NK-92 treated with Interleukin-12 subunit alpha and Interleukin-12 subunit beta, amount 100 ng/mL, for 24 hours (cell line): ENCODE measurements at regions not wholly inside any gene's neighbourhood (a gene's known extent, or its start where the extent isn't known, plus 50 kb on each side); places are given as distances from the start of the nearest gene placed in this dataset.

Experiments
- DNase-seq: peaks from one replicate; lab custom pipeline; 2025; lab: John Stamatoyannopoulos, UW

DNA sequence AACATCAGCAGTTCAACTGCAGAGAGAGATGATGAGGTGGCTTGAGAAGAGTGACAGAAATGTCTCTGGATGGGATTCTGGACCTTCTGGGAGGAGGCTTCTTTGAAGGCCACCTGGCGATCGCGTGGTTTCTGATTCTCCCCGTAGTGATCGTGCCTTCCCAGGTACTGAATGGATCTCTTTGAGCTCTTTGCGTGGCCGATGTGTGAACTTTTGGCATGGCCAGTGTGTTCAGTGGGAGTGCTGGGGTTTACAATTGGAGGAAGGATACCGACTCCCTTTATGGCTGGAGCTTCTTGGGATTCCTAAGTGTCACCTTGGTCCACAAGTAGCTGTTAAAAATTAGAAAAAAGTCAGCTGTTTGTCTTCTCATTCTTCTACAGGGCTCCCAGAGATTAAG is 374.7 kb downstream of the C12orf75 start:
- no peak for DNase-seq

- DNase-seq: no peak
These were observed 375.3 kb downstream of the C12orf75 start for GRCh38 chr12:105705765-105706164.

DNA sequence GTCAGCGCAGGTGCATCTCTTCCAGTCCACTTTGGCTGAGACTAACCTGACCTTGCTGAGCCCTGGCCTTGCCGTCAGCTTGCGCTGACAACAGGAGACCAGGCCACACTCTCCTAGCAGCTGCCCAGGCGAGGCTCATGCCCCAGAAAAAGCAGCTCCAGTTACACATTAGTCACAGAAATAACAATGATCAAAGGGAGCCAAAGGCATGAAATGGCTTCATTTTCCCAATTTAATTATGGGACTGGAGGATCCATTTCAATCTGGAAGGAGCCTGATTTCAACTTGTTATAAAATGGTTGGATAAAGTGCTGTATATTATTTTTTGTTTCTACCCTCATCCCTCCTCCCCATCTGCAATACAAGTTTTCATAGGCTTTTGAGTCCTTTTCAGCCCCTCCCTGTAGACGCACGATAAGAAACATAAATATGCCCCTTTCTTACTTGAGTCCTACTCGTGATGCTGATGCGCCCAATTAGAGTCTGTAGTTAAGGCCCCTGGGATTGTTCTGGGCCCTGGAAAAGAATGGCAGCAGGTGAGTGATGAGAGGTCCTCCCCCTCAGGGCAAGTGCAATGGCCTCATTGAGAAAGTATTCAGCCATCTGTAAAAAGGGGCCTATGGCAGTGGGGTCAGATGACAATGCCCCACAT is 376.0 kb downstream of the C12orf75 start:
- no peak for DNase-seq

DNA sequence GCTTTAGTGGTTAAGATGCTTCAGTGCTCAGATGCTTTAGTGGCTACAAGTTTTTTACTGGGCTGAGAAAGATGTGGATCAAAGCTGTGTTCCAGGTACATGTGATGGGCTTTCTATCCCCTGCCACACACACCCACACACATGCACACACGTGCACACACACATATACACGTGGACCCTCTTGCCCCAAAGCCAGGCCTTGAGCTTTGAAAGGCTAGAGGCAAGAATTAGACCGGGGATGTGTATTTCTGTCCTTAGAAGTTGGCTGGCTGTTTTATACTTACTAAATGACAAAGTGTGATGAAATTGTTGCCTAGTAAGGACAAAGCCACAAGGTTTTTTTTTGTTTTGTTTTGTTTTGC is 376.5 kb downstream of the C12orf75 start:
- no peak for DNase-seq

GRCh38 chr12:105713606-105714305 is 383.3 kb downstream of the C12orf75 start:
- DNase-seq: no peak

DNA sequence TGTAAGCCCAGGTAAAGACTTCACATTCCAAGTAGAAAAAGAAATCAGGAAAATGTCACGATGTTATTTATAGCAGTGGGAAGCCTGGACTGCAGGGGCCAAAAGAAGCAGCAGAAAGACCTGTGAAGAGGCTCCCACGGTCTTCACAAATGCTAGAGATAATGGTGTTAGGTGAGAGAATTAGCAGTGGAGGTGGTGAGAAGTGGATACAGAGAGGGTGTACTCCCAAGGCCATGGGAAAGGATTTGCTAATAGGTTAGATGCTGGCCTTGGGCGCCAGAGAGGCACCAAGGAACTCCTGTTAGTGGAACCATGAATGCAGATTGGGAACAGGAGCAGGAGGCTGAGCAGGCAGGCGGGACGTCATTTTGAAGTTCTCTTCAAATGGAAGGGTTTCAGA is 386.1 kb downstream of the C12orf75 start:
- no peak for DNase-seq

DNA sequence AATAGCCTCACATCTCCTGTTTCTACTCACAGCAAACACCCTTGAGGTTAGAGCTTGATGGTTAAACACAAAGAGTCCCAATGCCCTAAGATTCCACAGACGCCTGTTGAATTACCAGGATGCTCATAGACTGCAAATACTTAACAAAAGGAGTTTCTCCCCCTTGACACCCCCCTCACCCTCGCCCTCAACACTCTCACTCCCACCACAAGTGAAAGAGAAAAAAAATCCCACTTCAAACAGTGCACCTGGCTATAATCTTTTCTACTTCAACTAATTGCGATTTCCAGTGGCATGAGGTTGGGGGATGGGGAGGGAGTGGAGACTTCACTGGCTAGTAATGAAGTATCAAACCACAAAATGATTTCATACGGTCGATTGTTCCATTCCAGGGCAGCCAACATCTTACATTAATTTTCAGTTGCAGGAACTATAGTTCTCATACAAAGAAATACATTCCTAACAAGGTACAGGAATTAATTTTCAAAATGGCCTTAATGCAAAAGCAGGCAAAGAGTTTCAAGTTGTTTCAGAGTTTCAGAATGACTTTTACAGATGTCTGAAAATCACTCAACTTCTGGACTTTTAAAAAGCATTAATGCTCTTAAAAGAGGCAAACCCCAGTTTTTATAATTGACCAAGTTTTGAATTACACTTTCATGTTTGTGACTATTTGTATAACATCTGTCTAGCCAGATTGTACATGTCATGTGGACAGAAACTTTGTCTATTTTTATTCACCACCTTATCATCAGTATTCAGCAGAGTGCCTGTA is 390.7 kb downstream of the C12orf75 start:
- DNase-seq: no peak

- DNase-seq: no peak
These were observed 391.4 kb downstream of the C12orf75 start for GRCh38 chr12:105721891-105722290.

DNA sequence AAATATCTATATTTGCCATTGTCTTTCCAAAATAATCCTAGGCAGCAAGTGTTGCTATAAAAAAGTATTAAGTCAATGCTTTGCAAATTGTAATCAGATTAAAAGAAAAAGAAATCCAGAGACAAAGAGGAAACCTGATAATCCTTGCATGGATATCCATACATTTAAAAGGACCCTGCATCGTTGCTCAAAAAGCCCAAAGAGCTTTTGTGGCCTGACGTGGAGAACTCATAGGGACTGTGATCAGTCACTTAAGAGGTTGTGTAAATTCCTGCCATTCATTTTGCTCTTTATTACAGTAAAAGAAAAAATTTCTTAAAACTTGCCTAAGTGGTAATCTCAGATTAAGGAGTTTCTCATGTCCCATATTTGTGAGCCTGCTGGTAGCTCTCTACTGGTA is 392.6 kb downstream of the C12orf75 start:
- no peak for DNase-seq

GRCh38 chr12:105723494-105723893 is 393.0 kb downstream of the C12orf75 start:
- DNase-seq: no peak

DNA sequence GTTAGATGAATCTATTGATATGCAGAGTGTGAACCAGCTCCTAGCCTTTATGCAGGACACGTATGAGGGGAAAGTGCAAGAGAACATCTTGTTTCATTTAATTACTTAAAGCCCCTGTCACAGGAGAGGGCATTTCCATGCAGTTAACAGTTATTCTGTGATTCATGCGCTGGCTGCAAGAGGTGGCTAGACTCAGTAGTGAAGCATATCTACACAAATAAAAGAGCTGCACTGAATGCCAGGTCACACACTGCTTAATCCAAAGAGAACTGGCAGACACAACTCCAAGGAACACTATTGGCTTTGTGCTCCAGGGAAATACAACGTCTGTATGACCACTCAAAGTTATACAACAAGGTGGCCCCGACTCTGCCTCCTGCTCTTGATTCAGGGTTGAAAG is 394.1 kb downstream of the C12orf75 start:
- no peak for DNase-seq

DNA sequence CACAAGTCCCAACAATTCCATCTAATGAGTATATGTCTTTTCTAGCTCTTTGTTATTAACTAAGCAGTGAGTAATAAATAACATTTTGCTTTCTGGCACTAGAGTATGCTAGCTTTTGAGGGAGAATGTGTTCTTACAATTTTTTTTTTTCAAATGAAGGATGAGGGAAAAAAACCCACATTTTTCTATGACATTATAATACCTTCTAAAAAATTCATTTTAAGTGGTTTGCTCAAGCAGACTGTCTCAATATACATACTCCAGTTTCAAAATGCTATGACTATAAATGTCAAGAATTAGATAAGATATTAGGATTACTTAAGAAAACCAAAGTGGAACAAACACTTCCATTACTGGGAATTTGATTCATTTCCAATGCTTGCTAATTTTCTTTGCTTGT is 394.6 kb downstream of the C12orf75 start:
- no peak for DNase-seq

DNA sequence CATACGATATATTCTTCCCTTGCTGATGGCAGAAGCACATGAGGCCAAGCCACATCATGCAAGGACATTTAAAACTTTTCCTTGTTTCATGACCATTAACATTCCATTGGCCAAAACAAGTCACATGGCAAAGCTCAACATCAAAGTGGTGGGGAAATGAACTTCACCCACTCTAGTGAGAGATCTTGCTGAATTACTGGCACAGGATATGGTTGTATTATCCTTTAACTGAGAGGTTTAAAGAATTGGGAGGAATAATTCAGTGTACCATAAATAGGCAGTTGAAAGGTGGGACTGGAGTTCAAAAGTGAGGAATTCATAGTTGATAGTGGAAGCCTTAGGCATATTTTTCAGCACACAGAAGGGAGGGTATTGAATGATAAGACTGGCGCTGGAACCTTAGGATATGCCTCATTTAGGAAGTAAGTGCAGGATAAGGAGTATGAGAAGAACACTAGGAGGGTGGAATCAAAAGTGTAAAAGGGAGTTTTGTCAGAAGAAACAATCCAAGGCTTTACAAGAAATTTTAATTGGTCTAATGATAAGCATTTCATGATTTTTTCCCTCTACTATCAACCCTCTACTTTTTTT is 398.8 kb downstream of the C12orf75 start:
- no peak for DNase-seq

DNA sequence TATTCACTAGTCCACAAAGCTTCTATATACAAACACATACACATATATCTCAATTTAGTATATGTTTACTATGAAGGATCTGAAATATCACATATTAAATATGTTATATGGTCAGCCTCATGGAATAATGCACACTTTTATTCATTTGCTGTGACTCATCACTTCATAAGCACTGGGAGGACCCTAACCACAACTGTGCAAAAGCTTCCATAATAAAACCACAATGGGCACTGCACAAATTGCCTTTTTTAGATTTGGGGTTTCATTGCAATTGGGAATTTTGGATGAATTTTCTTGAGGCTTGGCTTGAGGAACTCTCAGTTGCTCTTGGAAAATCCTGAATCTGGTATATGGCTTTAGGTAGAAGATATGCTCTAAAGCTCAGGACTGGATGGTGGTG is 399.4 kb downstream of the C12orf75 start:
- no peak for DNase-seq

GRCh38 chr12:105733579-105733978 is 403.1 kb downstream of the C12orf75 start:
- no peak for DNase-seq

- DNase-seq: no peak
These were observed 402.3 kb downstream of the NUAK1 start for GRCh38 chr12:105736498-105736897.

DNA sequence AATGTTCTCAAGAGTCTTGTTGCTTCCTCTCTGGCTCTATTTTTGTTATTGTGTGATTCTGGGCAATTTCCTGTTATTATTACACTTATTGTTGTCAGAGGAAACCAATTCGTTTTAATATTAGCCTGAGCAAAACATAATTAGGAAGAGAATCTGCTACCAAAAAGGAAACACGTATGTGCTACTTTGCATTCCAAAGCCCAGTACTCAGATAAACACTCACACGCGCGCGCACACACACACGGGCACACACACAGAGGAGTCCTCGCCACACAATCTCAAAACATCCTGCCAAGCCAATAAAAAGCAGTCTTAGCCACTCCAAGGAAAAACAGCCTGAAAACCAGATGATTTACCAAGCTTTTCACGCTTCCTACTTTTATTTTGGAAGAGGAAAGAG is 400.7 kb downstream of the NUAK1 start:
- no peak for DNase-seq

GRCh38 chr12:105740369-105740768 is 398.4 kb downstream of the NUAK1 start:
- DNase-seq: no peak

GRCh38 chr12:105740970-105741725 is 397.6 kb downstream of the NUAK1 start:
- no peak for DNase-seq

GRCh38 chr12:105741786-105742566 is 396.8 kb downstream of the NUAK1 start:
- no peak for DNase-seq

DNA sequence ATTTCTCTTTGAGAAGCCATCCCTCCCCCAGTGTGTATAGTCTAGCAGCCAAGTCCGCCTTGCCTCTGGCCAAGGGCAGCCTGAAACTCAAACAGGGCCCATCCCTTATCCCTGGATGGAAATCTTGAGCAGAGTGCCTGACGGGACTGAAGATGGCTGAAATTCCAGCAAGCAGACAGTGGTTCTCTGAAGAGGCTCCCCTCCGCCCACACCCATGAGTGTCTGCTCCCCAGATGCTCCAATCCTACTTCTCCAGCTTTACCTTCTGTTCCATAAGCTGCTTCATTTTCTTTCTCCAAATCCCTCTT is 396.2 kb downstream of the NUAK1 start:
- no peak for DNase-seq
